ENCODE measurements at regions not wholly inside any gene's neighbourhood (a gene's known extent, or its start where the extent isn't known, plus 50 kb on each side); places are given as distances from the start of the nearest gene placed in this dataset.
"Not testable (repeated sequence)": the region's sequence is repeated elsewhere in the genome, so short reads cannot be mapped to it uniquely, and the experiment has no call there.

DNA sequence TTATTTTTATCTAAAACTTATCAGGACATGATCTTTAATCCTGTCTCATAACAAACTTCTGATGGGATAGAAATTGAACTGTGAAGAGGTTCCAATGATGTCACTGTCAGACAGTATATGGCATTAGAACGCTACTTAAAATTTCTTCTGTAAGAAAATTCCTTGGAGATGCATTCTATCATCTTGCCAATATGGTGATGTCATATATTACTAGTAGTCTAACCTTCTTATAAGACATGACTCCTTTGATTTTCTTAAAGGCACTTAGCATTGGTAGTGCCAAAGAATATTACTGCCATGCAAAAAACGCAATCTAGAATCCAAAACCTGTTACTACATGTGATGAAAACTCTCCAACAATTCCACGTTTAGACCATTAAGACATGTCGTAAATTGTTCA, 131.1 kb downstream of the SLC25A46 start:
- Histone ChIP-seq H3K79me2 (ENCODE audit: control insufficient read depth, insufficient read depth, low read length, unreplicated experiment) (no peaks in the 10 kb centered on the region), H3K36me3 (ENCODE audit: insufficient read depth, low read length) (no peaks in the 10 kb centered on the region), H2AFZ (ENCODE audit: low read length, unreplicated experiment) (no peak overlapping the region), H3K4me1 (ENCODE audit: control insufficient read depth, insufficient read depth, low read length, unreplicated experiment) (peaks cover 6% of the 10 kb centered on the region), H3K27ac (ENCODE audit: low read depth, low read length) (no peak overlapping the region), H3K27me3 (ENCODE audit: insufficient read depth, low read length) (no peaks in the 10 kb centered on the region), H3K4me3 (ENCODE audit: low read depth, low read length) (no peak overlapping the region)

DNA sequence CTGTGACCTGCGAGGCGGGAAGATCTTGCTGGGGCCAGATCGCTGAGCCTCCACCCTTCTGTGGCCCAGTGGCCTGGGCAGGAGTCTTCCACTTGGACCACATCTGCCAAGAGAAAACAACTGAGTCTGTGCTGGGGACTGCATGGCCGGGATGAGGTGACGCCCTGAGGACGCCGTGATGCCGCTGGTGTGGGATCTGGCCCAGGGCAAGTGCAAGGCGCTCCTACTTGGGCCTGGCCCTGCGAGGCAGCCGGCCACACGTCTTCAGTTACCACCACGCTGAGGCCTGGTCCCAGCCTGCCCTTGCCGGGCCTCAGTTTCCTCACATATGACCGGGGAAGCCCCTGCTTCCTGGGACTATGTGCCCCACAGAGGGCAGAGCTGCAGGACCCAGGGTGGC, 133.4 kb downstream of the SLC25A46 start:
- H3K27me3 ChIP-seq (ENCODE audit: insufficient read depth, low read length), result no peaks in the 10 kb centered on the region
- H3K4me1 ChIP-seq (ENCODE audit: control insufficient read depth, insufficient read depth, low read length, unreplicated experiment), result no peaks in the 10 kb centered on the region
- H3K36me3 ChIP-seq (ENCODE audit: insufficient read depth, low read length), result no peaks in the 10 kb centered on the region
- H3K79me2 ChIP-seq (ENCODE audit: control insufficient read depth, insufficient read depth, low read length, unreplicated experiment), result no peaks in the 10 kb centered on the region
- no peak overlapping the region for H2AFZ ChIP-seq (ENCODE audit: low read length, unreplicated experiment)
- no peak overlapping the region for H3K4me3 ChIP-seq (ENCODE audit: low read depth, low read length)
- H3K27ac ChIP-seq (ENCODE audit: low read depth, low read length), result no peak overlapping the region

GRCh38 chr5:110872963-110873362, 134.2 kb downstream of the SLC25A46 start:
- Histone ChIP-seq H3K4me3 (ENCODE audit: low read depth, low read length) (no peak overlapping the region), H3K79me2 (ENCODE audit: control insufficient read depth, insufficient read depth, low read length, unreplicated experiment) (no peaks in the 10 kb centered on the region), H2AFZ (ENCODE audit: low read length, unreplicated experiment) (no peak overlapping the region), H3K36me3 (ENCODE audit: insufficient read depth, low read length) (no peaks in the 10 kb centered on the region), H3K27ac (ENCODE audit: low read depth, low read length) (no peak overlapping the region), H3K4me1 (ENCODE audit: control insufficient read depth, insufficient read depth, low read length, unreplicated experiment) (no peaks in the 10 kb centered on the region), H3K27me3 (ENCODE audit: insufficient read depth, low read length) (no peaks in the 10 kb centered on the region)

- no peak overlapping the region for H2AFZ ChIP-seq (ENCODE audit: low read length, unreplicated experiment)
- H3K4me1 ChIP-seq (ENCODE audit: control insufficient read depth, insufficient read depth, low read length, unreplicated experiment), result no peaks in the 10 kb centered on the region
- no peak overlapping the region for H3K27ac ChIP-seq (ENCODE audit: low read depth, low read length)
- no peaks in the 10 kb centered on the region for H3K36me3 ChIP-seq (ENCODE audit: insufficient read depth, low read length)
- no peak overlapping the region for H3K4me3 ChIP-seq (ENCODE audit: low read depth, low read length)
- H3K27me3 ChIP-seq (ENCODE audit: insufficient read depth, low read length), result no peaks in the 10 kb centered on the region
- H3K79me2 ChIP-seq (ENCODE audit: control insufficient read depth, insufficient read depth, low read length, unreplicated experiment), result no peaks in the 10 kb centered on the region
Observed at GRCh38 chr5:110873773-110874437, 135.1 kb downstream of the SLC25A46 start.

GRCh38 chr5:110875115-110875514, 136.3 kb downstream of the SLC25A46 start:
- H3K79me2 ChIP-seq (ENCODE audit: control insufficient read depth, insufficient read depth, low read length, unreplicated experiment); H3K4me3 ChIP-seq (ENCODE audit: low read depth, low read length); H3K36me3 ChIP-seq (ENCODE audit: insufficient read depth, low read length); H3K27ac ChIP-seq (ENCODE audit: low read depth, low read length); H3K4me1 ChIP-seq (ENCODE audit: control insufficient read depth, insufficient read depth, low read length, unreplicated experiment); H3K27me3 ChIP-seq (ENCODE audit: insufficient read depth, low read length); H2AFZ ChIP-seq (ENCODE audit: low read length, unreplicated experiment): not testable (repeated sequence)

DNA sequence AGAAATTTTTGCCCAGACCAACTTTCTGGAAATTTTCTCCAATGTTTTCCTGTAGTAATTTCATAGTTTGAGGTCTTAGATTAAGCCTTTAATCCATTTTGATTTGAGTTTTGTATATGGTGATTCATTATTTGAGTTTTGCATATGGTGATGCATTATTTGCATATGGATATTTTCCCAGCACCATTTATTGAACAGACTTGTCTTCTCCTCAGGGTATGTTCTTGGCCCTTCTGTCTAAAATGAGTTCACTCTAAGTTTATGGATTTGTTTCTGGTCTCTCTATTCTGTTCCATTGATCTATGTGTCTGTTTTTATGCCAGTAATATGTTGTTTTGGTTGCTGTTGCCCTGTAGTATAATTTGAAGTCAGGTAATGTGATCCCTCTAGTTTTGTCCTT, 139.3 kb downstream of the SLC25A46 start:
- no peaks in the 10 kb centered on the region for H3K36me3 ChIP-seq (ENCODE audit: insufficient read depth, low read length)
- H3K4me1 ChIP-seq (ENCODE audit: control insufficient read depth, insufficient read depth, low read length, unreplicated experiment), result peaks cover 12% of the 10 kb centered on the region
- no peaks in the 10 kb centered on the region for H3K27me3 ChIP-seq (ENCODE audit: insufficient read depth, low read length)
- no peaks in the 10 kb centered on the region for H3K79me2 ChIP-seq (ENCODE audit: control insufficient read depth, insufficient read depth, low read length, unreplicated experiment)
- H3K4me3 ChIP-seq (ENCODE audit: low read depth, low read length), result no peak overlapping the region
- no peak overlapping the region for H2AFZ ChIP-seq (ENCODE audit: low read length, unreplicated experiment)
- H3K27ac ChIP-seq (ENCODE audit: low read depth, low read length), result no peak overlapping the region

GRCh38 chr5:110879675-110880074, 140.9 kb downstream of the SLC25A46 start:
- Histone ChIP-seq H2AFZ (ENCODE audit: low read length, unreplicated experiment) (no peak overlapping the region), H3K79me2 (ENCODE audit: control insufficient read depth, insufficient read depth, low read length, unreplicated experiment) (no peaks in the 10 kb centered on the region), H3K36me3 (ENCODE audit: insufficient read depth, low read length) (no peaks in the 10 kb centered on the region), H3K27ac (ENCODE audit: low read depth, low read length) (no peak overlapping the region), H3K4me3 (ENCODE audit: low read depth, low read length) (no peak overlapping the region), H3K4me1 (ENCODE audit: control insufficient read depth, insufficient read depth, low read length, unreplicated experiment) (peaks cover 27% of the 10 kb centered on the region), H3K27me3 (ENCODE audit: insufficient read depth, low read length) (no peaks in the 10 kb centered on the region)

- Histone ChIP-seq H3K27ac (ENCODE audit: low read depth, low read length) (peak overlapping the region; percentile 54), H3K4me3 (ENCODE audit: low read depth, low read length) (peak overlapping the region; percentile 19; the same call in 1 of the 2 replicates), H3K36me3 (ENCODE audit: insufficient read depth, low read length) (no peaks in the 10 kb centered on the region), H3K79me2 (ENCODE audit: control insufficient read depth, insufficient read depth, low read length, unreplicated experiment) (no peaks in the 10 kb centered on the region), H3K27me3 (ENCODE audit: insufficient read depth, low read length) (no peaks in the 10 kb centered on the region), H2AFZ (ENCODE audit: low read length, unreplicated experiment) (no peak overlapping the region), H3K4me1 (ENCODE audit: control insufficient read depth, insufficient read depth, low read length, unreplicated experiment) (peaks cover 30% of the 10 kb centered on the region)
Observed at GRCh38 chr5:110880413-110880812, 141.6 kb downstream of the SLC25A46 start.

GRCh38 chr5:110884005-110884404, 145.2 kb downstream of the SLC25A46 start:
- peaks cover 30% of the 10 kb centered on the region for H3K4me1 ChIP-seq (ENCODE audit: control insufficient read depth, insufficient read depth, low read length, unreplicated experiment)
- no peaks in the 10 kb centered on the region for H3K27me3 ChIP-seq (ENCODE audit: insufficient read depth, low read length)
- no peaks in the 10 kb centered on the region for H3K79me2 ChIP-seq (ENCODE audit: control insufficient read depth, insufficient read depth, low read length, unreplicated experiment)
- H2AFZ ChIP-seq (ENCODE audit: low read length, unreplicated experiment), result no peak overlapping the region
- H3K36me3 ChIP-seq (ENCODE audit: insufficient read depth, low read length), result no peaks in the 10 kb centered on the region
- no peak overlapping the region for H3K27ac ChIP-seq (ENCODE audit: low read depth, low read length)
- H3K4me3 ChIP-seq (ENCODE audit: low read depth, low read length), result no peak overlapping the region

GRCh38 chr5:110887170-110887569, 148.4 kb downstream of the SLC25A46 start:
- H2AFZ ChIP-seq (ENCODE audit: low read length, unreplicated experiment); H3K27me3 ChIP-seq (ENCODE audit: insufficient read depth, low read length): not testable (repeated sequence)

GRCh38 chr5:110893854-110894483, 155.2 kb downstream of the SLC25A46 start:
- peaks cover 16% of the 10 kb centered on the region for H3K4me1 ChIP-seq (ENCODE audit: control insufficient read depth, insufficient read depth, low read length, unreplicated experiment)
- H3K27ac ChIP-seq (ENCODE audit: low read depth, low read length); H2AFZ ChIP-seq (ENCODE audit: low read length, unreplicated experiment); H3K36me3 ChIP-seq (ENCODE audit: insufficient read depth, low read length); H3K79me2 ChIP-seq (ENCODE audit: control insufficient read depth, insufficient read depth, low read length, unreplicated experiment); H3K4me3 ChIP-seq (ENCODE audit: low read depth, low read length); H3K27me3 ChIP-seq (ENCODE audit: insufficient read depth, low read length): not testable (repeated sequence)

More at GRCh38 chr5:110887170-110887569, 148.4 kb downstream of the SLC25A46 start:
- H3K36me3 ChIP-seq (ENCODE audit: insufficient read depth, low read length); H3K79me2 ChIP-seq (ENCODE audit: control insufficient read depth, insufficient read depth, low read length, unreplicated experiment); H3K4me3 ChIP-seq (ENCODE audit: low read depth, low read length); H3K27ac ChIP-seq (ENCODE audit: low read depth, low read length): not testable (repeated sequence)
- H3K4me1 ChIP-seq (ENCODE audit: control insufficient read depth, insufficient read depth, low read length, unreplicated experiment), result peaks cover 18% of the 10 kb centered on the region
